Endothelial cell of umbilical vein (primary cell): ENCODE measurements at regions not wholly inside any gene's neighbourhood (a gene's known extent, or its start where the extent isn't known, plus 50 kb on each side); places are given as distances from the start of the nearest gene placed in this dataset.

Experiments
- EZH2 ChIP-seq: IDR thresholded peaks from 2 replicates; pipeline ENCODE4 v1.6.1; 2012; ENCODE audit warnings: borderline replicate concordance, low read depth, mild to moderate bottlenecking, moderate library complexity, low read length, inconsistent platforms; ENCODE audit not compliant: severe bottlenecking
- JUN ChIP-seq: IDR thresholded peaks from 2 replicates; pipeline ENCODE4 v1.6.1; 2011; ENCODE audit warnings: borderline replicate concordance, low read depth; ENCODE audit not compliant: insufficient read length, insufficient read depth
- MYC ChIP-seq: IDR thresholded peaks from one replicate; pipeline ENCODE4 v1.6.1; 2011; ENCODE audit warnings: mild to moderate bottlenecking, low read depth, low read length
- POLR2AphosphoS5 ChIP-seq: IDR thresholded peaks from 2 replicates; pipeline ENCODE4 v1.6.1; 2012; ENCODE audit warnings: low read depth, mild to moderate bottlenecking, control low read depth, low read length, moderate library complexity; ENCODE audit not compliant: insufficient read depth
- TF ChIP-seq, protein P1 (sequence below), 2 donors: IDR thresholded peaks; 1 replicate in 1 of 2; 2 replicates in 1 of 2; pipeline ENCODE4 v1.5.1; 2011; ENCODE audit warnings: low read length in 2 of 2, mild to moderate bottlenecking in 2 of 2, moderate library complexity in 2 of 2, control low read depth in 1 of 2, inconsistent platforms in 1 of 2, low read depth in 1 of 2; ENCODE audit not compliant: insufficient read depth in 1 of 2; ENCODE audit errors: extremely low read depth in 1 of 2
- TF ChIP-seq, protein P2 (sequence below): IDR thresholded peaks from 2 replicates; pipeline ENCODE4 v1.6.1; 2011; ENCODE audit not compliant: insufficient read depth, insufficient read length

DNA sequence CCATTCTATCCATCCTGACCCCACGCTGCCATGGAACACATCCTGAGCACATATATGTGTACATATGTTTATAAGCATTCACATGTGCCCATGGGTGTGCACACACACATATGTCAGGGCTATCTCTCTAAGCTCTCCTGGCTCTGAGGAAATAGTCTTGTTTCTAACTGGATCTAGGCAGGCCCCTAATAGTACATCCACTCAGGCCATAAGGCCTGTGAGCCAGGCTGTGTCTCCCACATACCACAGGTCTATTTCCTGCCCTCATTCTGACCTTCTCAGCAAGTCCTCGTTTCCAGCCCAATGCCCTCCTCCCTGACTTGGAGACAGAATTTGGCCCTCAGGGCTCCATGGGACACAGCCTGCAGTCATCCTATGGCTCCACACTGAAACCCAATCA is 284.8 kb upstream of the CTNNB1 start:
- TF ChIP-seq, protein P1, sequence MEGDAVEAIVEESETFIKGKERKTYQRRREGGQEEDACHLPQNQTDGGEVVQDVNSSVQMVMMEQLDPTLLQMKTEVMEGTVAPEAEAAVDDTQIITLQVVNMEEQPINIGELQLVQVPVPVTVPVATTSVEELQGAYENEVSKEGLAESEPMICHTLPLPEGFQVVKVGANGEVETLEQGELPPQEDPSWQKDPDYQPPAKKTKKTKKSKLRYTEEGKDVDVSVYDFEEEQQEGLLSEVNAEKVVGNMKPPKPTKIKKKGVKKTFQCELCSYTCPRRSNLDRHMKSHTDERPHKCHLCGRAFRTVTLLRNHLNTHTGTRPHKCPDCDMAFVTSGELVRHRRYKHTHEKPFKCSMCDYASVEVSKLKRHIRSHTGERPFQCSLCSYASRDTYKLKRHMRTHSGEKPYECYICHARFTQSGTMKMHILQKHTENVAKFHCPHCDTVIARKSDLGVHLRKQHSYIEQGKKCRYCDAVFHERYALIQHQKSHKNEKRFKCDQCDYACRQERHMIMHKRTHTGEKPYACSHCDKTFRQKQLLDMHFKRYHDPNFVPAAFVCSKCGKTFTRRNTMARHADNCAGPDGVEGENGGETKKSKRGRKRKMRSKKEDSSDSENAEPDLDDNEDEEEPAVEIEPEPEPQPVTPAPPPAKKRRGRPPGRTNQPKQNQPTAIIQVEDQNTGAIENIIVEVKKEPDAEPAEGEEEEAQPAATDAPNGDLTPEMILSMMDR (IDR thresholded peaks at IDR 0.05; ENCODE audit: extremely low read depth in 1 of 2, insufficient read depth in 1 of 2, low read depth in 1 of 2, low read length in 2 of 2) = no peak
- no peak for TF ChIP-seq POLR2AphosphoS5
- no peak for TF ChIP-seq JUN
- TF ChIP-seq, protein P2, sequence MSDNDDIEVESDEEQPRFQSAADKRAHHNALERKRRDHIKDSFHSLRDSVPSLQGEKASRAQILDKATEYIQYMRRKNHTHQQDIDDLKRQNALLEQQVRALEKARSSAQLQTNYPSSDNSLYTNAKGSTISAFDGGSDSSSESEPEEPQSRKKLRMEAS = no peak
- no peak for TF ChIP-seq EZH2
- no peak for TF ChIP-seq MYC
